Body of pancreas (tissue), 4 donors: ENCODE measurements at regions not wholly inside any gene's neighbourhood (a gene's known extent, or its start where the extent isn't known, plus 50 kb on each side); places are given as distances from the start of the nearest gene placed in this dataset.

Source experiments
- ATAC-seq: fragments of 150-250 bp; one replicate; pipeline ENCODE4 v1.9.1; 2016
- DNase-seq, 4 donors: peaks; one replicate each; pipeline ENCODE4 v3.0.0-alpha.2; 2019
- H3K27ac ChIP-seq, 4 donors: fragments of 200-600 bp; sonication (generic); 1 replicate in 3 of 4; 2 replicates in 1 of 4; pipeline versions ENCODE4 v1.5.1 to v1.6.1; 2016 to 2019; ENCODE audit warnings: mild to moderate bottlenecking in 1 of 4, mixed read lengths in 1 of 4, moderate library complexity in 1 of 4
- H3K27me3 ChIP-seq, 2 donors: fragments of 200-600 bp; sonication (generic); one replicate each; pipeline ENCODE4 v1.6.0; 2016; ENCODE audit warnings: mild to moderate bottlenecking in 1 of 2
- H3K36me3 ChIP-seq, 2 donors: fragments of 200-600 bp; sonication (generic); replicated peaks in 1 of 2; 2 replicates each; pipeline ENCODE4 v1.5.1; 2016; ENCODE audit warnings: low read depth in 2 of 2; ENCODE audit not compliant: insufficient read depth in 1 of 2
- H3K4me1 ChIP-seq: fragments of 200-600 bp; sonication (generic); one replicate; pipeline ENCODE4 v1.6.0; 2016
- H3K4me3 ChIP-seq, 2 donors: fragments of 200-600 bp; sonication (generic); 1 replicate in 1 of 2; 2 replicates in 1 of 2; pipeline ENCODE4 v1.5.1; 2016 to 2019
- H3K9me3 ChIP-seq, 3 donors: fragments of 200-600 bp; sonication (generic); 1 replicate in 2 of 3; 2 replicates in 1 of 3; pipeline ENCODE4 v1.5.1; 2016
- POLR2A ChIP-seq, 3 donors: fragments of 450-650 bp; IDR thresholded peaks; one replicate each; pipeline ENCODE4 v1.6.1; 2016; ENCODE audit warnings: antibody characterized with exemption in 3 of 3, mild to moderate bottlenecking in 2 of 3
- WGBS, 2 donors: methylation state at CpG; one replicate each; pipeline ENCODE4 v1.1.5; 2017; 5-methylcytosine and 5-hydroxymethylcytosine counted together
- intact Hi-C: fragments of 100-400 bp; cut with DNase I; formaldehyde crosslinking; loops from one replicate; pipeline ENCODE4 v1.15.1; 2023
- TF ChIP-seq, protein P1 (sequence below), 7 experiments: fragments of 450-650 bp in 4 of 7; fragments of 200-600 bp in 3 of 7; sonication (generic) in 3 of 7; IDR thresholded peaks; one replicate each; pipeline ENCODE4 v1.5.1; 2016 to 2019; ENCODE audit warnings: antibody characterized with exemption in 7 of 7

DNA sequence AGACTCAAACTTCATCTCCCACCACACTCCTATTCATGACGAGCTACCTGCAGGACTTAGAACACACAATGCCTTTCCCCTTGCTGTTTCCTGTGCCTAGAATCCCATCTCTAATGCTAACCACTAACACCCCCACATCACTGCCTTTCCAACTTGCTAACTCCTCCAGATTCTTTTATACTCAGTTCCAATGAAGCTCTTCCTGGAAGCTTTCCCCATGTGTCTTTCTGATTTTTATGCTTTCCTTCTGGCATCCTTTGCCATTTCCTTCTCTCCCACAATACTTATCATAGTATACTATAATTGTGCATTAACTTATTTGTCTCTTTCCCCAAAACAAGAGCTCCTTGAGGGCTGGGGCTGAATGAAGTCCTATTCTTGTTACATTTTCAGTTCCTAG is 115.3 kb upstream of the PLPPR1 start:
- TF ChIP-seq, protein P1, sequence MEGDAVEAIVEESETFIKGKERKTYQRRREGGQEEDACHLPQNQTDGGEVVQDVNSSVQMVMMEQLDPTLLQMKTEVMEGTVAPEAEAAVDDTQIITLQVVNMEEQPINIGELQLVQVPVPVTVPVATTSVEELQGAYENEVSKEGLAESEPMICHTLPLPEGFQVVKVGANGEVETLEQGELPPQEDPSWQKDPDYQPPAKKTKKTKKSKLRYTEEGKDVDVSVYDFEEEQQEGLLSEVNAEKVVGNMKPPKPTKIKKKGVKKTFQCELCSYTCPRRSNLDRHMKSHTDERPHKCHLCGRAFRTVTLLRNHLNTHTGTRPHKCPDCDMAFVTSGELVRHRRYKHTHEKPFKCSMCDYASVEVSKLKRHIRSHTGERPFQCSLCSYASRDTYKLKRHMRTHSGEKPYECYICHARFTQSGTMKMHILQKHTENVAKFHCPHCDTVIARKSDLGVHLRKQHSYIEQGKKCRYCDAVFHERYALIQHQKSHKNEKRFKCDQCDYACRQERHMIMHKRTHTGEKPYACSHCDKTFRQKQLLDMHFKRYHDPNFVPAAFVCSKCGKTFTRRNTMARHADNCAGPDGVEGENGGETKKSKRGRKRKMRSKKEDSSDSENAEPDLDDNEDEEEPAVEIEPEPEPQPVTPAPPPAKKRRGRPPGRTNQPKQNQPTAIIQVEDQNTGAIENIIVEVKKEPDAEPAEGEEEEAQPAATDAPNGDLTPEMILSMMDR (IDR thresholded peaks at IDR 0.05) = no peak
- TF ChIP-seq POLR2A (IDR thresholded peaks at IDR 0.05) = no peak
- Histone ChIP-seq H3K27ac (no peak overlapping the region), H3K4me1 (no peaks in the 10 kb centered on the region), H3K9me3 (no peaks in the 10 kb centered on the region), H3K36me3 (no peaks in the 10 kb centered on the region), H3K4me3 (no peak overlapping the region), H3K27me3 (no peaks in the 10 kb centered on the region)
- ATAC-seq (no peak), DNase-seq (no peak)
- 29 to 55% methylated on average over 1 of the region's 1 CpG for WGBS, 2 donors
- intact Hi-C loops = no loop called here

DNA sequence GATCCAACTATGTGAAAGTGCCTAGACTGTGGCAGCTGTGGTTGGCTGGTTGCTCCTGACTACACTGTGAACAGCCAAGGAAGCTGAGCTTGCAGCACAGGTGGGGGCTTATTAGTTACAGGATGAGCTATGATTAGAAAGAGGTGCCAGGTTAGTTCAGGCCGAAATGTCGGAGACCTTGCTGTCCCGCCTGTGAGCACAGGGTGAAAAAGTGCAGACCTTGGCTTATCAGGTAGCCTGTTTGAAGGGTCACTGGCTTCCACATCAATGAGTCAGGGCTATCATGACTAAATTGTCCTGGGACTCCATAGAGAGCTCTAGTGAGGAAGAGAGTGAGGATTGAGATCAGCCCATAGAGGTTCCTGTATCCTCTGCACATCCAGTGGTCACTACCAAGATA is 114.3 kb upstream of the PLPPR1 start:
- H3K9me3 ChIP-seq = no peaks in the 10 kb centered on the region
- no peaks in the 10 kb centered on the region for H3K27me3 ChIP-seq
- 78 to 91% methylated on average over 3 of the region's 3 CpGs for WGBS, 2 donors
- intact Hi-C loops = no loop called here
- no peak overlapping the region for H3K4me3 ChIP-seq
- no peak for ATAC-seq
- H3K4me1 ChIP-seq = no peaks in the 10 kb centered on the region
- H3K27ac ChIP-seq = no peak overlapping the region
- H3K36me3 ChIP-seq = no peaks in the 10 kb centered on the region
- TF ChIP-seq, protein P1 (IDR thresholded peaks at IDR 0.05) = no peak
- no peak for TF ChIP-seq POLR2A (IDR thresholded peaks at IDR 0.05)
- no peak for DNase-seq

DNA sequence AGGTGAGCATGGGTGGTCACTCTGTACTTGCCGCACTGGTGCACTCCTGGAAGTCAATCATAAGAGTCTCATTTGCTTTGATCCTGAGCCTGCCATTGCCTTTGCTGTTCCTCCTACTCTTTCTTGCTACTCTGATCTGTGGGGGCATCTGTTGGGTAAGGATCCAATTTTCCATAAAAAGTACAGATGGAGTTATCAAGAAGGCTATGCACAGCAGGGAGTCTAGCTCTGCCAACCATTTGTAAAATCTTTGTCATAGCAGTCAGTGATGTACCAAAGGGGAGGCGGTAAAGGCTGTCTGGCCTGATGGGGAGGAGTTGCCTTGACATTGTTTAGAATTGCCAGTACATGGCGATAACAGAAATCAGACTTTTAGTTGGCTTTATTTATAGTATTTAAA is 109.0 kb upstream of the PLPPR1 start:
- no peak for ATAC-seq

DNA sequence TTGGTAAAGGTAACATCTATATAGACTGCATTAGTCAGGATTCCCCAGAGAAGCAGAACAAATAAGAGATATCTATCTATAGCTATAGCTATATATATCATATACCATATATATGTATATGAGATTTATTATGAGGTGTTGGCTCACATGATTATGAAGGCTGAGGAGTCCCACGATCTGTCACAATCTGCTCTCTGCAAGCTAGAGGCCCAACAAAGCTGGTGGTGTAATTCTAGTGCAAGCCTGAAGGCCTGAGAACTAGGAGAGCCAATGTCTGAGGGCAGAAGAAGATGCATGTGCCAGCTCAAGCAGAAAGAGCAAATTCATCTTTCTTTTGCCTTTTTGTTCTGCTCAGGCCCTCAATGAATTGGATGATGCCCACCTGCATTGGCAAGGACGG is 102.2 kb upstream of the PLPPR1 start:
- Histone ChIP-seq H3K36me3 (no peaks in the 10 kb centered on the region), H3K9me3 (no peaks in the 10 kb centered on the region), H3K27ac (no peak overlapping the region), H3K4me1 (no peaks in the 10 kb centered on the region), H3K4me3 (no peak overlapping the region), H3K27me3 (no peaks in the 10 kb centered on the region)
- WGBS, 2 donors = 53 to 55% methylated on average over 2 of the region's 2 CpGs
- DNase-seq (no peak), ATAC-seq (no peak)
- TF ChIP-seq, protein P1 (IDR thresholded peaks at IDR 0.05) = no peak
- no peak for TF ChIP-seq POLR2A (IDR thresholded peaks at IDR 0.05)
- intact Hi-C loops = no loop called here

More for the DNA sequence above, 109.0 kb upstream of the PLPPR1 start:
- no peaks in the 10 kb centered on the region for H3K36me3 ChIP-seq
- no peaks in the 10 kb centered on the region for H3K4me1 ChIP-seq
- WGBS, 2 donors = 70 to 78% methylated on average over 3 of the region's 3 CpGs
- no peak overlapping the region for H3K4me3 ChIP-seq
- no peak for DNase-seq
- H3K9me3 ChIP-seq = no peaks in the 10 kb centered on the region
- no peak overlapping the region for H3K27ac ChIP-seq
- TF ChIP-seq, protein P1 (IDR thresholded peaks at IDR 0.05) = no peak
- H3K27me3 ChIP-seq = no peaks in the 10 kb centered on the region
- intact Hi-C loops = no loop called here

DNA sequence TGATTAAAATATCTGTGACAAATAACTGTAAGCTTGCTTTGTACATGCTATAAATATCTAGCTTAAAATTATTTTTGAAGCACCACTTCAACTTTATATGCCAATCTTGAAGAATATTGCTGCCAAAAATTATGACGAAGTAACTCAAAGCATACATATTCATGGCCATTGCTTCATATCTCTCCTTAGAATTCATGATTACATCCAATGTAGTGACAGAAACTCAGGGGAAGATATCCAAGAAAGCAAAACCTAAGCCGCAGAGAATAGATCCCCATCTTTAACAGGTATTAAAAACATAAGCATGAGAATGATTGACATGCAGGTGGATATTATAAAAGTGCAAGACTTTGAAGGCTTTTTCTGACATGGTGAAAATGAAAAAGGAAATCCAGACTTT is 100.8 kb upstream of the PLPPR1 start:
- Histone ChIP-seq H3K4me1 (no peaks in the 10 kb centered on the region), H3K9me3 (no peaks in the 10 kb centered on the region), H3K4me3 (no peak overlapping the region), H3K36me3 (no peaks in the 10 kb centered on the region), H3K27me3 (no peaks in the 10 kb centered on the region), H3K27ac (no peak overlapping the region)
- 69 to 80% methylated on average over 2 of the region's 2 CpGs for WGBS, 2 donors
- TF ChIP-seq POLR2A (IDR thresholded peaks at IDR 0.05) = no peak
- TF ChIP-seq, protein P1 (IDR thresholded peaks at IDR 0.05) = no peak
- DNase-seq (no peak), ATAC-seq (no peak)
- intact Hi-C loops = no loop called here
